AG08396 (cell line): ENCODE measurements at regions not wholly inside any gene's neighbourhood (a gene's known extent, or its start where the extent isn't known, plus 50 kb on each side); places are given as distances from the start of the nearest gene placed in this dataset.

Experiments used
- DNase-seq: peaks from one replicate; pipeline ENCODE4 v3.0.0; 2012; ENCODE audit warnings: low spot score, mixed read lengths

DNA sequence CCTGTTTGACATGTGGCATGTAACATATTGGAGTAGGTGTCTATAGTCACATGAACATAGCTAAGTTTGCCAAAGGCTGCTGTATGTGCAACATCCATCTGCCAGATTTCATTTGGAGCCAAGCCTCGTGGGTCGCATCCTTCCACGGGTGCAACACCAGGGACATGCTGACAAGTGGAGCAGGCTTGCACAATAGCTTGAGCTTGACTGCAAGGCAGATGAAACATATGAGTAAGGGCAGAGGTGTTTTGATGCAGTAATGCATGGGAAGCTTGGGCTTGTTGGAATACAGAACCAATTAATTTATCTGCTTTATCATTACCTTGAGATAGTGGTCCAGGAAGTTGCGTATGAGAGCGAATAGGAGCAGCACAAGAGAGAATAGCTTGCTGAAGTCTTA, 74.1 kb upstream of the BTN3A2 start:
- DNase-seq, result no peak

DNA sequence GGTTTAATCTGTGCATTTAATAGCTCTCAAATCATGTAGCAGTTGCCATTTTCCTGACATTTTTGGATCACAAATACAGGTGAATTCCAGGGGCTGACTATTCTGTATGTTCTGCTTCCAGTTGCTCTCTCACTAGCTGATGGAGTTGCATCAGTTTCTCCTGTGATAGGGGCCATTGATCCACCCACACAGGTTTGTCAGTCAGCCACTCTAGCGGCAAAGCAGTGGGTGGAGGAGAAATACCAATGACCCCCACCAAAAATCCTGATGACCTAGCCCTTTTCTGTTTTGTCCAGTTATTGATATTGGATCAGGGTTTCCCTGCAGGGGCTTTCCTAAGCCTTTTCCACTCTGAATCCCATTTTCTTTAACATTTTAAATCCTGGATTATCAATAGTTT, 72.3 kb upstream of the BTN3A2 start:
- no peak for DNase-seq

DNA sequence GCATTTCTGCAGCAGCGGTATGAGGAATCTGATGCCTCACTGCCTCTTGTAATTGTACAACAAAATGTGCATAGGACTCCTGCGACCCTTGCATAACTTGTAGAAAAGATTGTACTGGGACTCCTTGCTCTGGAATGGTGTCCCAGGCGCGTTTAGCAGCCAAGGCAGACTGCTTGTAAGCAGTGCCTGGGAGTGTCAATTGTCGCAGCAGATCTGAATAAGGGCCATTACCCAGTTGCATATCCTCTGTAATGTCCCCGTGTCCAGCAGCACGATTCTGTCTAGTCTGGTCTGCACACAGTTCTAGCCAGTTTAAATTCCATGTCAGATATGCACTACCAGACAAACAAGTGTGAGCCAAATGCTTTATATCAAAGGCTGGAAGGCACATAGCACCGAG, 70.7 kb upstream of the BTN3A2 start:
- DNase-seq, result no peak

DNA sequence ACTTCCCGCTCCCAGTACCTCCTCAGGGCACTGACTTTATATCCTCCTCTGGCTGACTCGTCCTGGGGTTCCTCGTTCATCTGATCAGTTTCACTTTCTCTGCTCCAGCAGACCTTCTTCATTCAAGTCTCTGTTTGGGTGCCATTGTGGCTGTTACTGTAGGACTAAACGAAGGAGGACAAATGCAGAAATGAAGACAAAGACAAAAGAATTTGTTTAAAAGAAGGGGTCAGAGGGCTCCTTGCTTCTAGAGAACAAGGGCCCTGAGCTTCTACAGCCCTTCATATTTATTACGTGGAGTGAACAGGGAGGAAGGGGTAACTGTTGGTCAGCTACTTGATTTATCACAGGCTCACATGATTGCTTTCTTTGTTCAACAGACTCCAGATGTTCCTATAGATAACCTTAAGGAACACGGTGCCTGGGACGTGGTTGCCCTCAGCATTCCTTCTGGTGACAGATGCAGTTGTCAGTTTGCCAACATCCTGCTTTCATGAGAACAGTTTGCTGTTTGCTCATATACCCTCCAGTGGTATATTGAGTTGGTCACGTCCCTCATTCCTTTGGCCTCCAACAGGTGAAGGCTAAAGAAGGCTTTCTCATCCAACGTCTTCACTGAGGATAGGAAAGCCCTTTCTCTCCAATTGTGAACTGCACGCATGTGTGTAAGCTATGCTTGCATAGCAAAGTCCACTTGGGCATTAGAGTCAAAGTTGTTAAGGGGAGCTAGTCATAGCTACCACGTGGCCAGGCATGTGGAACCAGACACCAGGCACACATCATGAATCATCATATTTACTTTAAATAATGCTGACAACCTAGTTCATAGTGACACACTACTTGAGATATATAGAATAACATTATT, 69.1 kb upstream of the BTN3A2 start:
- DNase-seq, result no peak

DNA sequence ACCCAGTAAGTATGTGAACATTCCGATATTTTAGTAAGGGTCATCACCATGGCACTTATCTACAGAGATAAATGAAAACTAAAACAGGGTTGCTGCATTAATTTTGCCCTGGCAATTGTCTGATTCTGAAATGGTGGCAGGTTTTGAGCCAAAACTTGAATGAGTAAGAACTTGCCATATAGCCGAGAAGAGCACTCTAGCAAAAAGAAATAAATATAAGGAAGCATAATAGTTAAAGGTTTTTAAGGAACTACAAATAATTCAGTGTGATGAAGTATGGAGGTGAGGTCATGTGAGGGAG, 68.5 kb upstream of the BTN3A2 start:
- DNase-seq, result no peak

DNA sequence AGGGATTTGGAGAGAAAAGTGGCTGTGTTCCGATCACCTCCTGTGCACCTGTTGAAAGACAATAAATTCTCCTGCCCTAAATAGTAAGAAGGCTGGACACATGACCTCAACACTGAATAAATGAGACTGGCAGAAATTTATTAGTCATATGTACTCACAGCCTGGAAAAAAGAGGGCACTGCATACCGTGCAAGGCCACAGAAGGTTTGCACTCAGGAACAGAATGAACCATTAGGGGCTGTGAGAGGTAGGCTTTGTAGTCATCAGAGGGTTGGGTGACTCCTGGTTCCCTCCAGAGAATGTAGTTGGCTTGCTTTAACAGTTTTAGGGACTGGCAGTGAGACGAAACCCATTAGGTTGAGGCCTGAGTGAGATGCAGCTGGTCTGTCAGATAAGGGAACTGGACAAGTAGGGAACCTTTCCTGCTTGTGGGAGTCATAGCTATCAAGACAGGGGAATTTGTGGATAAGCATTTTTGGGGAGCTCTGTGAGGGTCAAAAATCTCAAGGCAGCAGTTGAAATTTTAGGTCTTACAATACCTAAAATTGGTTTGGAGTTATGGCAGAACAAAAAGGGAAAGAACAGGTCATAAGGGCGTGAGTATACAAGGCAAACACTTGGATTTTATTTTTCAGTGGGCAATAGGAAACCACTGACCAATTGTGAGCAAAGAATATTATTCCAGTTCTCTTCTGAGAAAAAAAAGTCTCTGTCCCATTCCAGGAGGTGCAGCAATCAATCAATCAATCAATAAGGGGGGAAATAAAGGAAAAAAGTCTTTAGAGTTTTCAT, 67.9 kb upstream of the BTN3A2 start:
- DNase-seq, result no peak

DNA sequence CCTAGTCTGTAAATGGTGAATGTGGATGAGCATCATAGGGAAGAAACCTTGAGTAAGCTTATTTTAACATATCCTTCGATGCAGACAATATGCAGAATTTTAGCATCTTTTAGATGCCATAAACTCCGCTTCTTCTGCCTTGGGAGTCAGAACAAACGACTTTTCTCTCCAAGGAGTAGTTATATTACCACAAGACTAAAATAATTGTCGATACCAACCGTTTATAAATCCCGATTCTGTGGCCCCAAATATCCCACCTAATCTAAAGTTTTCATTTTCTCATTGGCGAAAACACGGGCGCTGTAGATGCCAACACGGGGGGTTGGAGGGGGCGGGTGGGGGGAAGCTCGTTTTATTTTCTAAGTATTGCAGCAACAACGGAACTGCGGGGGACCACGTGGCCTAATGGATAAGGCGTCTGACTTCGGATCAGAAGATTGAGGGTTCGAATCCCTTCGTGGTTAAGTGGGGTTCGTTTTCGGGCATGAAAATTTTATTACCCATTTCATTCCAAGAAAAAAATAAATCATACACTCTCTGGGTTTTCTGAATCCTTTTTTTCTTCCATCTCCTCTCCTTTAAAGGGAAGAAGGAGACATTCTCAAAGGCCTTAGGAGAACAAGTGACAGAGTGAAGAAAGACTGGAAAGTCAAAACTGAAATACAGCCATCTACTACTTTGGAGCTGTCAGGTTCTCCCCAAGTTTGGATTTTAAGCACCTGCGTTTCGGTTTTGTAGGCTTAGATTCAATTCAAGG, 65.5 kb upstream of the BTN3A2 start:
- DNase-seq, result no peak

DNA sequence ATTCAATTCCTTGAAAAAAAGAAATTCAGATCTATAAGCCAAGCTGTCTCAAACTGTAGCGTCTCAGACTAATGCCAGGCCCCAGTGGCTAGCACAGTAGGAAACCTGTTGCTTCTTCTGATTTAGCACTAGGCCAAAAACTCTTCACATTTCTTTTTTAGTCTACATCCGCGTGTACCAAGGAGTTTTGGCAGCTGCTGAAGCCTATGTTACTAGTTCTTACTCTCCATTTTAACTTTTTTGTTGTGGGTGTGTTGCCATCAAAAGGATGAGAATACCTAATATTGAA, 65.0 kb upstream of the BTN3A2 start:
- DNase-seq, result no peak

DNA sequence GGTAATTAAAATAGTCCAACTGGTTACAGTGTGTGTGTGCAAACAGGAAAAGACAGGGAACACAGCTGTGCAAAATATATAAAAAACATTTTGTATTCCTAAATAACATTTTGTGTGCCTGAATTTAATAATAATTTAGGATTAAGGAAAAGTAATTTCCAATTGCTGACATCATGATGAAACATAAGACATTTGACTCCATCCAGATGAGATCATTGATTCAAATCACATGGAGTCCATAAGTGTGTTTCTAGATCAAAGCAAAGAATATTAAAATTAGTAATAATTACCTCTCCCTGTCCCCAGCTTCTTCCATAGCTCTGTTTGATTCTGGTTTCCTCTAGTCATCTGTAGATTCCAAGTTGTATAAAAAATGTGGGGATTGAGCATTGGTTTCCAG, 64.6 kb upstream of the BTN3A2 start:
- DNase-seq, result no peak

DNA sequence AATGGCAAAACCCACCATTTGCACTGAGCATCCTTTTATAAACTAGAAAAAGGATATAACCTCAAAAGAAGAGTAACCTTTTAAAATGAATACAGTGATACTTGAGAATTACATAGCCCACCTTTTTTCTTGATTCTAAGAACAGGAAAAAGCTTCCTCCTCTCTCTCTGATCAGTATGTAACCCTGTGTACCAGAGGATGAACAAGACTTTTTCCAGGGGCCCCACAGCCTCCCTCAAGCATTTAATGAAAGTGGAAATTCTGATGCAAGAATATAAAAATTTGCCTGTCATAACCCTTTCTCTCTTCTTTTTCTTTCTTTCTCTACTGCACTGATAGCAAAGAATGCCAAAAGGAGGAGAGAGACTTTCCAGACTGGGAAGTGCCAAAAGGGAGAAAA, 64.2 kb upstream of the BTN3A2 start:
- no peak for DNase-seq

DNA sequence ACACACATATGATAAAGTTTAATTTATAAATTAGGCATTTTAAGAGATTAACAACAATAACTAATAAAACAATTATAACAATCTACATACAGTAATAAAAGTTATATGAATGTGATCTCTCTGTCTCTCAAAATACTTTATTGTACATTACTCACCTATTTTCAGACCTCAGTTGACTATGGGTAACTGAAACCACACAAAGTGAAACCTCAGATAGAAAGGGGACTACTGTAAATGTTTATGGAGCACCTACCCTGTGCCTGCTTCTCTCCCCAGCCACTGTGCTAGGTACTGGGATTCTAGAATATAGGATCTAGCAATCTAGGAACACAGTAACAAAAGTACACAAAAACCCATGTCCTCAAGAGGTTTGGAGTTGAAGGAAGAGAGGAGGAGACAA, 63.4 kb upstream of the BTN3A2 start:
- no peak for DNase-seq

DNA sequence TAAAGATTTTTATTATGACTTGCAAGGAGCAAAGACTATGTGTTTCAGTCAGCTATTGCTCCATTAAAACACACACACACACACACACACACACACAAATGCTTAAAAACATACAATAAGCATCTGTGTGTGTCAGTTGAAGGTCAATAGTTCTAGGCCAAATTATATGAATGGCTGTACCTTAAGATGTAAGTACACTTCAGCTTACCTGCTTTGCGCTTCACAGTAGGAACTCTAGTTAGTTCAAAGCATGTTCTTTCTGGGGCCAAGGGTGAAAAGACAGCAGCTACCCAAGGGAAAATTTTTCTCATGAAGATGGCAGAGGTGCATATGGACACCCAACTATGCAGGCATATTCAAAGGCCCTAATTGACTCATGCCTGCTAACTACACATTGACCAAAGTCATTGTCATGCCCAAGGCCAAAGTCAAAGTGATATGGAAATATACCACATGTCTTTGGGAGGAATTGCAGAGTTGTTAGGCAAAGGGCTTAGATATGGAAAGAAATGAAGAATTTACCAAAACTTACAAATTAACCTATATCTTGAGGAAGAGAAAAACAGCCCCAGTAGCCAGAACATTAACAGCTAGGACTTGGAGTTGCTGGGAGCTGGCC, 61.9 kb upstream of the BTN3A2 start:
- no peak for DNase-seq

DNA sequence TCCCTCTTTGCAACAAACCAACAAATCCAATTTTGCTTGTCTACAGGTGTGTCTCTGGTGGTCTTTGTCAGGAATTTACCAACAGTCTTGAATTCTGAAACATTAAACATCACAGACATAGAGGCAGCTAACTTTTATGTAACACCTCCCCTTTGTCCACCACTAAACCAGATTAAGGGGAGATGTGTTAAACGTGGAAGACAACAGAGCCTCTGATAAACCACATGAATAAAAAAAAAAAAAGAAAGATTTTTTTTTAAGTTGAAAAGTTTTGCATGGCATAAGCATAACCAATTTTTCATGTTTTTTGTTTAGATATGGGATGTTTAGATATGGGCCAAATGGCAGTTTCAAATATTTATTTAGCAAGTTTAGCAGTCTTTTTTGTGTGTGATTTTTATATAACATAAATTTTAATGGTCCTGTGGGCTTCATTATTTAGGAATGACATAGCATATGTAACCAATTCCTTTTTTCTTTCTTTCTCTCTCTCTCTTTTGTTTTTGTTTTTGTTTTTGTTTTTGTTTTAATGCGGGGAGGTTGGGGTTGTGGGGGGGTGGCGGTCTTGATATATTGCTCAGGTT, 60.7 kb upstream of the BTN3A2 start:
- no peak for DNase-seq

DNA sequence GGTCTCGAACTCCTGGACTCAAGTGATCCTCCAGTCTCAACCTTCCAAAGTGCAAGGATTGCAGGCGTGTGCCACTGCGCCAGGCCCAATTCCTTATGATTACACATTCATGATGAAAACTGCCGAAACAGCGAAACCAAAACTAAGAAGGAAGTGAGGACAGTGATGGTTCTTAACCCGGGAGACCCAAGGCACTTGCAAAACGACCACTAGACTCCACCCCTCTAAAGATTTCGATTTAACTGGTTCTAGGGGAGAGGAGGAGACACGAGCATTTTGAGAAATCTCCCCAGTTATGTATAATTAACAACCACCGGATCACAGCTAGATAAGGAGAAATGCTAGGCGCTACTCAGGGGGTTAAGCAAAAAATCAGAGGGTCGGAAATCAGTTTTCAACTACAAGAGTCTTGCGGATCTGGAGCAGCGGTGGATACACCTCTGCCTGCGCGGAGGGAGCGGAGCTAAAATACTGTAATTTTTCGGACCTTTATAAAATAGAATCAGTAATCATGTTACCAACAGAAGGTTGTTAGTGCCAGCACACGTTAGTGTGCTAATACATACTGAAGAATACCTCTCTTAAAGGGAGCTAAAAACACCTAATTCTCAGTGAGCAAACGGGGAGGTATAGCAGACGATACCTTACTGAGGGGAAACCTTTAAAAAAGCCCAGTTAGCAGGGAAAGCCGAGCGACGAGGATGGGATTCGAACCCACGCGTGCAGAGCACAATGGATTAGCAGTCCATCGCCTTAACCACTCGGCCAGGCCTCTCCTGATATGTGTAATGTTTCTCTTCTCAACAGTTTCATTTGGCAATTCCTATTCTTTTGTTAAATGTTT, 60.0 kb upstream of the BTN3A2 start:
- DNase-seq, result no peak

DNA sequence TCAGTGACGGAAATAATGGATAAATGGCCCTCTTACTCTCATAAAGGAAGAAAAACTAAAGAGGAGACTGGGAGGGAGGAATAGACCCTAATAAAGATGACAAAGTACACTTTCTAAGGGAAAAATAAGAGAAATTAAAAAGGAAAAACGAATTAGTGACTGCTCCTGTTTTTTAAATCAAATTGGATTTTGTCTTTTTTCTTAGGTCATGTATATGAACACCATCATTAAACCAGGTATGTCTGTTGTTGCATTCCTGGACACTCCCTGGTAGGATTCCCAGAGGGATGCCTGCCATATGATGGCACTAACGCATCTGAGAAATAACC, 59.4 kb upstream of the BTN3A2 start:
- DNase-seq, result no peak

DNA sequence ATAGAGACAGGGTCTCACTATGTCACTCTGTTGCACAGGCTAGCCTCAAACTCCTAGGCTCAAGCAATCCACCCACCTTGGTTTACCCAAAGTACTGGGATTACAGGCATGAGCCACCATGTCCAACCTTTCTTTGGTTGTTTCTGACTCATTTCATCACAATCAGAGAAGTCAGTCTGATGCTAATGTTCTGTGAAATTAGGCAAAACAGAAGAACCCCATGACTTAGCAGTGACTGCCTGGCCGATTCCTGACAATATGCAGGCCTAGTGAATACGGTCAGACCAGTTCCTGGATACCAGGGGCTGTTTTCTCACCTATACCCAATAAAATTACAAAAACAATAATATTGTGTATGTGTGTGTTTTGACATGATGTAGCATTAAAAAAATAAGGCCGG, 58.8 kb upstream of the BTN3A2 start:
- DNase-seq, result no peak

DNA sequence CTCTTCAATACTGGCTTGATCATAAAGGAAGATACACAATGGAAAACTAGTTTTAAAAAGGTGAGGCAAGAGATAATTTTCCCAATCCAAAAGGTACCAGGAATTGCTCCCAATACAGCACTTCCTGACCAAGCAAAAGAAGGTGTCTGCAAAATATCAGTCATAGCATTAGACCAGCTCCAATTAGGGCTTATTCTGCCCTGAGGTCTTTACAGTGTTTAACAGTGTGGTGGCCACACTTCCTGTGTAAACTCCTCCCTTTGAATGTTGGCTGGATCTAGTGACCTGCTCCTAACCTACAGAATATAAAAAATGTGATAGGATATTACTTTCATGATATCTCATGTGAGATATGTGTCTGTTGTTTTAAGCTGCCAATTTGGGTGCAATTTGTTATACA, 57.1 kb upstream of the BTN3A2 start:
- DNase-seq, result no peak

DNA sequence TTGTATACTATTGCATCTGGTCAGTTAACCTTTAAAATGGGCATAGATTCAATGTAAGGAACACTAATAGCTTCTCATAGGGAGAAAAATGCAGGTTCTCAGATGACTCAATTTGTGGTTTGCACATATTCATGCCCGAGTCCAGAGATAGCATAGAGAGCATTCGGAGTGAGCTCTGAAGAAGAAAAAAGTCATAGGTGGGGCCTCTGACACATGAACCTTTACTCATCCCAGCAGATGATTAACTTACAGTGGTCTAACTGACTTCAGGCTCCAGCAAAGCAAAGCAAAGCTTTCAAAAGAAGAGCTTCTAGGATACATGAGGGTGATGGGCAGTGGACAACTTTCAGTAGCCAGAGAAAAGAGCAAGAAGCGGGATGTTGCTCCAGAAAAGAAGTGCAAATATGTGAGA, 55.3 kb upstream of the BTN3A2 start:
- no peak for DNase-seq

DNA sequence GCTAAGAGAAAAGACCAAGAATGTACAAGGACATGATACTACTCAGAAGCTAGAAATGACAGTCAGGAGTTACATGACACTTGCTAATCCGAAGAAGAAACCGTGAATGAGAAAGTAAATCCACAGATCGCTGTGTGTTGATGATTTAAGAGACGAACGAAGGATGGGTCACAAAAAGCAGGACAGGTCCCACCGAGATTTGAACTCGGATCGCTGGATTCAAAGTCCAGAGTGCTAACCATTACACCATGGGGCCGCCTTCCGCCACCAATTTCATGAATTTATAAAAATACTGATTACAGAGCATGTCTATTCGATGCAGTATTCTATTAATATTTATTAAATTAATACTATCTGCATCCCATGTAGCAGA, 54.0 kb upstream of the BTN3A2 start:
- no peak for DNase-seq

DNA sequence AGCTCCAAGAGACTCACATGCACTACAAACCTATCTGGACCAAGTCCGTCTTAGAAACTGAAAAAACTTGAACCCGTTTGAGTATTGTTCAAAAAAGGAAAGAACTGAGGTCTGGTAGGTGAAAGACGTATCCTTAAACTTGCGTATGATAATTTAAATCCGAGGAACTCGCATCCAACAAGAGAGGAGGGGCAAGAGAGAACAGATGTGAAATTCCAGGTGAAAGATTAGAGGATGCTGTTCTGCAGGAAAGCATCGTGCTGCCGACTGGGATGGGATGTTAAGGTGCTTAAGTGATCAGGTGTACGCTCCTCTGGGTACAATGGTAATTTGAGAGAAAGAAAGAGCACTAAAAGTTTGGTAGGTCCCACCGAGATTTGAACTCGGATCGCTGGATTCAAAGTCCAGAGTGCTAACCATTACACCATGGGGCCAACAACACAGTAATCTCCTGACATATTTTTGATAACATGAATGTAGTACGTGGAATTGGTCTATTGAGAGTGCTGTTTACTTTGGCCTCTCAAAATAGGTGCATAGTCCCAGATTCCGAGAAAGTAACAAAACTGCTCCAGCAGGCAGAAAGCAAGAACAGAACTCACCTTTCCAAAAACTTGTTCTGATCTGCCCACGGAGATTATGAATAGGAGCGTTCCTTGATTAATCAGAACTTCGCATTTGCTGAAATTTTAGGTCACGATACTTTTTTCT, 53.5 kb upstream of the BTN3A2 start:
- DNase-seq, result no peak

DNA sequence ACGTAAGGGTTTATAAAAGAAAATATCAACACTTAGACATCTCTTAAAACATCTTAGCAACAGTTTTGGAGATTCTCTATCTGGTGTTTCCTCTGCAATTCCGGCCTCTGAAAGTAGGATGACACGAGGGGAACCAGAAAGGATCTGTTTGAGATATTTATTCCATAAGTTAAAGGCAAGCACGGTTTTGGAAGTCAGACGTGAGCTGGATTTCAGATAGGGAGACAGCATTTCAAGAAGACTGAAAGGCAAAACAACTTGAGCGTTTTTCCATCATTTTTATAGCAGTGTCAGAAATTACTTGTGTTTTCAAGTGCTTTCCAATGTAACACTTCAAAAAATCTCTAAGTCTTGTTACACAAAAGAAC, 52.9 kb upstream of the BTN3A2 start:
- DNase-seq, result no peak
